Caco-2 (cell line): ENCODE measurements at regions not wholly inside any gene's neighbourhood (a gene's known extent, or its start where the extent isn't known, plus 50 kb on each side); places are given as distances from the start of the nearest gene placed in this dataset.

Source experiments
- BruUV-seq: library from RNA; stranded (reverse); fragments of 400-500 nt; replicated peaks from 2 replicates; lab custom pipeline; 2021; lab: Mats Ljungman, UMichigan
- CTCF ChIA-PET: fragments of 300-600 bp; sonication (Branson Sonifier 250); formaldehyde crosslinking; loops from one replicate; lab custom pipeline; 2022; ENCODE audit warnings: antibody characterized with exemption; lab: Charles Lee
- POLR2A ChIA-PET: fragments of 300-600 bp; sonication (Branson Sonifier 250); formaldehyde crosslinking; loops from one replicate; lab custom pipeline; 2022; ENCODE audit warnings: antibody characterized with exemption; lab: Charles Lee
- DNase-seq, 2 experiments: peaks; one replicate each; pipeline versions ENCODE4 v3.0.0 to v3.0.0-alpha.2; 2020 to 2022
- H3K27me3 ChIP-seq: replicated peaks from 2 replicates; pipeline ENCODE4 v1.6.0; 2011; ENCODE audit warnings: low read length; ENCODE audit not compliant: control insufficient read depth, insufficient read depth
- H3K36me3 ChIP-seq: 2 replicates; pipeline ENCODE4 v1.5.1; 2011; ENCODE audit warnings: low read length; ENCODE audit not compliant: control insufficient read depth, insufficient read depth
- H3K4me1 ChIP-seq: fragments of 250-450 bp; sonication (Bioruptor Pico); 2 replicates; pipeline ENCODE4 v1.5.1; 2020; ENCODE audit warnings: mild to moderate bottlenecking
- H3K4me3 ChIP-seq: 2 replicates; pipeline ENCODE4 v1.5.1; 2011; ENCODE audit warnings: low read depth, mild to moderate bottlenecking, control low read depth, low read length
- H3K9me3 ChIP-seq: fragments of 250-450 bp; sonication (Bioruptor Pico); 2 replicates; pipeline ENCODE4 v1.5.1; 2020; ENCODE audit warnings: mild to moderate bottlenecking, moderate library complexity
- H3K27ac Mint-ChIP-seq: one replicate; pipeline ENCODE4 v1.8.0; 2022; ENCODE audit warnings: mixed read lengths; ENCODE audit not compliant: unreplicated experiment
- H3K27me3 Mint-ChIP-seq: one replicate; pipeline ENCODE4 v1.8.0; 2022; ENCODE audit warnings: mixed read lengths; ENCODE audit not compliant: insufficient read depth, unreplicated experiment
- H3K36me3 Mint-ChIP-seq: one replicate; pipeline ENCODE4 v1.8.0; 2022; ENCODE audit warnings: mild to moderate bottlenecking, mixed read lengths; ENCODE audit not compliant: insufficient read depth, unreplicated experiment
- H3K4me1 Mint-ChIP-seq: one replicate; pipeline ENCODE4 v1.8.0; 2022; ENCODE audit warnings: low read depth, mixed read lengths; ENCODE audit not compliant: unreplicated experiment
- H3K4me3 Mint-ChIP-seq: one replicate; pipeline ENCODE4 v1.8.0; 2022; ENCODE audit warnings: mild to moderate bottlenecking, moderate library complexity, mixed read lengths; ENCODE audit not compliant: unreplicated experiment
- H3K9me3 Mint-ChIP-seq: one replicate; pipeline ENCODE4 v1.8.0; 2022; ENCODE audit warnings: mixed read lengths; ENCODE audit not compliant: unreplicated experiment
- CTCF ChIP-seq, 2 experiments: fragments of 200-600 bp in 1 of 2; IDR thresholded peaks; 1 replicate in 1 of 2; 2 replicates in 1 of 2; pipeline versions ENCODE4 v1.5.1 to v1.8.0; 2011 to 2022; ENCODE audit warnings: antibody characterized with exemption in 1 of 2, control low read depth in 1 of 2, inconsistent platforms in 1 of 2, low read depth in 1 of 2, low read length in 1 of 2, mild to moderate bottlenecking in 1 of 2, moderate library complexity in 1 of 2; ENCODE audit not compliant: insufficient read depth in 1 of 2, severe bottlenecking in 1 of 2, unreplicated experiment in 1 of 2
- intact Hi-C: fragments of 100-400 bp; cut with micrococcal nuclease; formaldehyde crosslinking; loops from one replicate; pipeline ENCODE4 v1.10.0; 2022; ENCODE audit not compliant: unreplicated experiment

GRCh38 chr2:136246086-136246669 is 128.2 kb upstream of the CXCR4 start:
- POLR2A ChIA-PET, result no interaction called here
- Histone ChIP-seq H3K4me1 (no peaks in the 10 kb centered on the region), H3K9me3 (no peaks in the 10 kb centered on the region), H3K27me3 (no peaks in the 10 kb centered on the region; the same call in 1 of the 2 replicates), H3K36me3 (no peaks in the 10 kb centered on the region), H3K4me3 (no peak overlapping the region)
- H3K36me3 Mint-ChIP-seq, result no peaks in the 10 kb centered on the region
- no peak for TF ChIP-seq CTCF (IDR thresholded peaks at IDR 0.05; ENCODE audit: insufficient read depth in 1 of 2, low read depth in 1 of 2, low read length in 1 of 2, severe bottlenecking in 1 of 2, unreplicated experiment in 1 of 2)
- CTCF ChIA-PET, result no interaction called here
- no peak overlapping the region for H3K4me3 Mint-ChIP-seq
- no peak overlapping the region for H3K27ac Mint-ChIP-seq
- H3K27me3 Mint-ChIP-seq, result peaks cover 2% of the 10 kb centered on the region
- no peaks in the 10 kb centered on the region for H3K4me1 Mint-ChIP-seq
- no peak for DNase-seq
- no peaks in the 10 kb centered on the region for H3K9me3 Mint-ChIP-seq
- BruUV-seq, result no TSS peak
- intact Hi-C loops, result no loop called here

GRCh38 chr2:136245211-136245610 is 127.3 kb upstream of the CXCR4 start:
- Mint-ChIP-seq H3K36me3 (no peaks in the 10 kb centered on the region), H3K9me3 (no peaks in the 10 kb centered on the region), H3K27ac (no peak overlapping the region), H3K4me3 (no peak overlapping the region), H3K4me1 (no peaks in the 10 kb centered on the region), H3K27me3 (no peaks in the 10 kb centered on the region)
- DNase-seq, result no peak
- no peak for TF ChIP-seq CTCF (IDR thresholded peaks at IDR 0.05; ENCODE audit: insufficient read depth in 1 of 2, low read depth in 1 of 2, low read length in 1 of 2, severe bottlenecking in 1 of 2, unreplicated experiment in 1 of 2)
- Histone ChIP-seq H3K4me1 (no peaks in the 10 kb centered on the region), H3K9me3 (no peaks in the 10 kb centered on the region), H3K4me3 (no peak overlapping the region), H3K36me3 (no peaks in the 10 kb centered on the region), H3K27me3 (no peaks in the 10 kb centered on the region; the same call in 1 of the 2 replicates)
- CTCF ChIA-PET, result no interaction called here
- no TSS peak for BruUV-seq
- intact Hi-C loops, result no loop called here
- POLR2A ChIA-PET, result no interaction called here

GRCh38 chr2:136244536-136244885 is 126.6 kb upstream of the CXCR4 start:
- Mint-ChIP-seq H3K4me3 (no peak overlapping the region), H3K27me3 (no peaks in the 10 kb centered on the region), H3K9me3 (no peaks in the 10 kb centered on the region), H3K27ac (no peak overlapping the region), H3K4me1 (no peaks in the 10 kb centered on the region), H3K36me3 (no peaks in the 10 kb centered on the region)
- no TSS peak for BruUV-seq
- ChIA-PET POLR2A (no interaction called here), CTCF (no interaction called here)
- Histone ChIP-seq H3K27me3 (no peaks in the 10 kb centered on the region; the same call in 1 of the 2 replicates), H3K4me3 (no peak overlapping the region), H3K9me3 (no peaks in the 10 kb centered on the region), H3K4me1 (no peaks in the 10 kb centered on the region), H3K36me3 (no peaks in the 10 kb centered on the region)
- TF ChIP-seq CTCF (IDR thresholded peaks at IDR 0.05; ENCODE audit: insufficient read depth in 1 of 2, low read depth in 1 of 2, low read length in 1 of 2, severe bottlenecking in 1 of 2, unreplicated experiment in 1 of 2), result no peak
- intact Hi-C loops, result no loop called here
- no peak for DNase-seq
